ENCODE measurements at regions not wholly inside any gene's neighbourhood (a gene's known extent, or its start where the extent isn't known, plus 50 kb on each side); places are given as distances from the start of the nearest gene placed in this dataset.

DNA sequence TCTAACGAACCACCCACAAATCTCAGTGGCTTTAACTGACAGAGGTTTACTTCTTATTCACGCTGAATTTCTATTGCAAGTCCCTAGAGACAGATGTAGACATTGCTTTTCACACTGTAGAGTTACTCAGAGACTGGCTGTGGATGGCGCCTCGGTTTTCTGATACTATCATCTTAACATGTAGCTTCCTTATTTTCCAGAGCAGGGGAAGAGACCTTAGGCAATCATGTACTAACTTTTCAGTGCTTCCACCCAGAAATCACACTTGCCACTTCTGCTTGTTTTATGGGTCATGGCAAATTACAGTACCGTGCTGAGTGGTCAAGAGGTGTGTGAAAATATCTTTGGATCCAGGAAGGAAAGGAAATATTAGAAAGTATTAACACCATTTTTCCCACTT lies 65.4 kb downstream of the MAF start:
- H3K4me3 Mint-ChIP-seq, result no peak overlapping the region
- H3K4me1 Mint-ChIP-seq, result no peaks in the 10 kb centered on the region
- no peaks in the 10 kb centered on the region for H3K9me3 Mint-ChIP-seq
- intact Hi-C loops (cut with micrococcal nuclease), result no loop called here
- DNase-seq (no peak), ATAC-seq (ENCODE audit: low read depth) (no peak)
- ChIA-PET CTCF (no interaction called here), POLR2A (interaction anchor here (0.7 kb wide), 1 partner anchor 572 kb away, joined by 6 read pairs; no protein-coding TSS in a partner anchor)
- H3K27me3 Mint-ChIP-seq, result no peaks in the 10 kb centered on the region
- TF ChIP-seq, protein P1, sequence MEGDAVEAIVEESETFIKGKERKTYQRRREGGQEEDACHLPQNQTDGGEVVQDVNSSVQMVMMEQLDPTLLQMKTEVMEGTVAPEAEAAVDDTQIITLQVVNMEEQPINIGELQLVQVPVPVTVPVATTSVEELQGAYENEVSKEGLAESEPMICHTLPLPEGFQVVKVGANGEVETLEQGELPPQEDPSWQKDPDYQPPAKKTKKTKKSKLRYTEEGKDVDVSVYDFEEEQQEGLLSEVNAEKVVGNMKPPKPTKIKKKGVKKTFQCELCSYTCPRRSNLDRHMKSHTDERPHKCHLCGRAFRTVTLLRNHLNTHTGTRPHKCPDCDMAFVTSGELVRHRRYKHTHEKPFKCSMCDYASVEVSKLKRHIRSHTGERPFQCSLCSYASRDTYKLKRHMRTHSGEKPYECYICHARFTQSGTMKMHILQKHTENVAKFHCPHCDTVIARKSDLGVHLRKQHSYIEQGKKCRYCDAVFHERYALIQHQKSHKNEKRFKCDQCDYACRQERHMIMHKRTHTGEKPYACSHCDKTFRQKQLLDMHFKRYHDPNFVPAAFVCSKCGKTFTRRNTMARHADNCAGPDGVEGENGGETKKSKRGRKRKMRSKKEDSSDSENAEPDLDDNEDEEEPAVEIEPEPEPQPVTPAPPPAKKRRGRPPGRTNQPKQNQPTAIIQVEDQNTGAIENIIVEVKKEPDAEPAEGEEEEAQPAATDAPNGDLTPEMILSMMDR (IDR thresholded peaks at IDR 0.05), result no peak
- H3K27ac Mint-ChIP-seq, result no peak overlapping the region
- H3K36me3 Mint-ChIP-seq (ENCODE audit: low read depth), result no peaks in the 10 kb centered on the region

DNA sequence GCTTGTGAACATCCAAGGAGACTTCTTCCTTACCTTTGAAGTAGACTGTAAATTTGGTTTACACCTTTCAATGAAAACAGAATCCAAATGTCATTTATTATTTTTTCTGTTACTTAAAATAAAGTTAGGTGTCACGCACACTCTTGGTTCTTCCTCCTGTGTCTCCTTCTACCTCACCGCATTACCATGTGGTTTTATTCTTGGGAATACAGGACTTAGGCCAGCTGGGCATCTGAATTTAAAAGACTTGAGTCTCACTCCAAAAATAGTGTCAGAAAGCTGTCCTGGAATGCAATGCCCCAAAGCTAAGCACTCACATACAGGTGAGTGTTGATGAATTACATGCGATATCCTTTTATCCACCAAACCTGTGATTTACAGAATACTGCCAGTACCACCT lies 66.4 kb downstream of the MAF start:
- no peaks in the 10 kb centered on the region for H3K9me3 Mint-ChIP-seq
- POLR2A ChIA-PET, result no interaction called here
- intact Hi-C loops (cut with micrococcal nuclease), result no loop called here
- TF ChIP-seq, protein P1 (IDR thresholded peaks at IDR 0.05), result no peak
- no peak overlapping the region for H3K4me3 Mint-ChIP-seq
- no peaks in the 10 kb centered on the region for H3K27me3 Mint-ChIP-seq
- no peak overlapping the region for H3K27ac Mint-ChIP-seq
- H3K4me1 Mint-ChIP-seq, result no peaks in the 10 kb centered on the region
- CTCF ChIA-PET, result no interaction called here
- no peaks in the 10 kb centered on the region for H3K36me3 Mint-ChIP-seq (ENCODE audit: low read depth)
- no peak for DNase-seq
- ATAC-seq (ENCODE audit: low read depth), result no peak

DNA sequence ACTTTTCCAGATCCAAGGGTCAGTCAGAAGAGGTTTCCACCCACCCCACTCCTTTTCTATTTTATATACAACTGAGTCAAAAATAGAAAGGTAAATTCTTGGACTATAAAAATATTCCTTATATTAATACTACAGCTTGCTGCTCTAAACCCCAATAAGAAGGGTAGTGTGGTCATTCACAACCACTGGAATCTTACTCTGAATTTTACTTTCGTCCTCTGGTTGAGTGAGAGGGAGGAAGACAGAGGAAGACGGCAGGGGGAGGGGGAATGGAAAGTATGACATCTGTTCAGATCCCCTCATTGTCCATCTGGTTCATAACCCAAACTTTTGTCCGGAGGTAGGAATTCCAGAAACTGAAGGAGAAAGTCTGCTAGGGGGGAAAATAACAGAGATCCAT lies 67.2 kb downstream of the MAF start:
- no peaks in the 10 kb centered on the region for H3K27me3 Mint-ChIP-seq
- no peak overlapping the region for H3K27ac Mint-ChIP-seq
- CTCF ChIA-PET, result no interaction called here
- DNase-seq (no peak), ATAC-seq (ENCODE audit: low read depth) (no peak)
- no peaks in the 10 kb centered on the region for H3K9me3 Mint-ChIP-seq
- no peak overlapping the region for H3K4me3 Mint-ChIP-seq
- TF ChIP-seq, protein P1 (IDR thresholded peaks at IDR 0.05), result no peak
- intact Hi-C loops (cut with micrococcal nuclease), result no loop called here
- no peaks in the 10 kb centered on the region for H3K36me3 Mint-ChIP-seq (ENCODE audit: low read depth)
- H3K4me1 Mint-ChIP-seq, result no peaks in the 10 kb centered on the region
- POLR2A ChIA-PET, result no interaction called here

DNA sequence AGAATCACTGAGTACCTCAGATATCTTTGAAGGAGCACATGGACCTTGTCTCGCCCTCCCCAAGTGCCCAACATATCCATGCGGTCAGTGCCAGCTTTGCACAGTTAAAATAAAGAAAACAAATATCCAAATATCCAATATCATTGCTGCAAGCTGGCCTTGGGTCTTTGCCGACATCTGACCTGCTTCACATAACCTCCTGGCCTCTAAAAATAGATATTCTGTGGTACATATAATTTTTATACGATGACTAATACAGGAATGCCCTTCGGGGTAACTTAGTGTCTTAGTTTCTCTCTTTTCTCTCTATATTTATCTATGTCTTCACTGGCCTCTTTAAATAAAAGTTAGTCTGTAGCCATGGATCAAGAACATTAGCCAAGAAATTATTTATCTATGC lies 67.8 kb downstream of the MAF start:
- TF ChIP-seq, protein P1 (IDR thresholded peaks at IDR 0.05), result no peak
- no peak overlapping the region for H3K27ac Mint-ChIP-seq
- ChIA-PET POLR2A (no interaction called here), CTCF (no interaction called here)
- H3K36me3 Mint-ChIP-seq (ENCODE audit: low read depth), result no peaks in the 10 kb centered on the region
- H3K4me3 Mint-ChIP-seq, result no peak overlapping the region
- H3K4me1 Mint-ChIP-seq, result no peaks in the 10 kb centered on the region
- H3K27me3 Mint-ChIP-seq, result no peaks in the 10 kb centered on the region
- no peak for DNase-seq
- no peaks in the 10 kb centered on the region for H3K9me3 Mint-ChIP-seq
- no peak for ATAC-seq (ENCODE audit: low read depth)
- intact Hi-C loops (cut with micrococcal nuclease), result no loop called here

DNA sequence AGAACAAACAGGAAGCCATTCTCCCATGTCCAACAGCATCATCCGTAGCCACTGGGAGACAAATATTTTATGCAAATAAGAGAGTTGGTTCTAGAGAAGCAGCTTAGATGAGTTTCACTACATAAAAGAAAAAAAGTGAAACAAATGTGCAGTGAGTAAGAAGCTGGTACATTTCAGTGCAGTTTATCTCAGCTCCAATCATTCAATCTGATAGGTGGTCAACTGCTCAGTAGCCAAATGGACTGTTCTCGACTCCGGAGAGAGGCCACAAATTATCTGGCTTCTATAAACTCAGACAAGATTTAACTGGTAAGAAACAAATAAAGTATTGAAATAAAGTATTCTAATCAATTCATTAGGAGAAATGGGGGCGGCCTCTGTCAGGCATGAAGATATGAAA lies 68.3 kb downstream of the MAF start:
- Mint-ChIP-seq H3K27ac (no peak overlapping the region), H3K4me3 (no peak overlapping the region), H3K27me3 (no peaks in the 10 kb centered on the region), H3K9me3 (no peaks in the 10 kb centered on the region), H3K4me1 (no peaks in the 10 kb centered on the region), H3K36me3 (ENCODE audit: low read depth) (no peaks in the 10 kb centered on the region)
- no peak for DNase-seq
- CTCF ChIA-PET, result no interaction called here
- TF ChIP-seq, protein P1 (IDR thresholded peaks at IDR 0.05), result no peak
- intact Hi-C loops (cut with micrococcal nuclease), result no loop called here
- POLR2A ChIA-PET, result no interaction called here
- ATAC-seq (ENCODE audit: low read depth), result no peak
